IMR-90 (cell line): ENCODE measurements at regions not wholly inside any gene's neighbourhood (a gene's known extent, or its start where the extent isn't known, plus 50 kb on each side); places are given as distances from the start of the nearest gene placed in this dataset.

Experiments used
- ATAC-seq: fragments of 200-7000 bp; cut with Tn5 transposase; 2 replicates; pipeline ENCODE4 v1.9.1; 2020; ENCODE audit warnings: low read depth, mild to moderate bottlenecking, moderate library complexity
- BruUV-seq: library from RNA; stranded (reverse); fragments of 400-500 nt; replicated peaks from 2 replicates; lab custom pipeline; 2021; lab: Mats Ljungman, UMichigan
- CTCF ChIA-PET: fragments of 300-600 bp; formaldehyde crosslinking; extraction: SDS; loops from one replicate; lab custom pipeline; 2021; ENCODE audit warnings: antibody characterized with exemption; lab: Yijun Ruan, JAX
- POLR2A ChIA-PET: fragments of 300-600 bp; sonication (Branson Sonifier 250); formaldehyde crosslinking; loops from one replicate; lab custom pipeline; 2022; ENCODE audit warnings: antibody characterized with exemption; ENCODE audit not compliant: unreplicated experiment; lab: Charles Lee
- DNase-seq: peaks from one replicate; pipeline ENCODE4 v3.0.0; 2013
- H2AFZ ChIP-seq: replicated peaks from 2 replicates; pipeline ENCODE3; 2013; ENCODE audit warnings: low read length, mild to moderate bottlenecking; ENCODE audit not compliant: poor library complexity
- H2AK5ac ChIP-seq: 2 replicates; pipeline ENCODE4 v1.6.1; 2013; ENCODE audit warnings: low read depth, low read length, inconsistent platforms
- H2AK9ac ChIP-seq: replicated peaks from 2 replicates; pipeline ENCODE3; 2013; ENCODE audit warnings: mild to moderate bottlenecking, low read depth, low read length, moderate library complexity; ENCODE audit not compliant: poor library complexity
- H2BK120ac ChIP-seq: 2 replicates; pipeline ENCODE4 v1.6.1; 2013; ENCODE audit warnings: low read depth, low read length, inconsistent platforms
- H2BK15ac ChIP-seq: 3 replicates; pipeline ENCODE4 v1.6.1; 2013; ENCODE audit warnings: low read depth, low read length, inconsistent platforms
- H2BK20ac ChIP-seq: 2 replicates; pipeline ENCODE4 v1.6.1; 2013; ENCODE audit warnings: low read depth, mild to moderate bottlenecking, inconsistent platforms, low read length, moderate library complexity
- H2BK5ac ChIP-seq: 2 replicates; pipeline ENCODE4 v1.6.1; 2013; ENCODE audit warnings: mild to moderate bottlenecking, low read depth, low read length, inconsistent platforms; ENCODE audit not compliant: poor library complexity, severe bottlenecking
- H3K14ac ChIP-seq: replicated peaks from 2 replicates; pipeline ENCODE4 v1.6.1; 2013; ENCODE audit warnings: low read depth, low read length, inconsistent platforms
- H3K18ac ChIP-seq: 2 replicates; pipeline ENCODE4 v1.6.1; 2013; ENCODE audit warnings: low read depth, low read length, control low read depth
- H3K23ac ChIP-seq: 2 replicates; pipeline ENCODE4 v1.6.1; 2013; ENCODE audit warnings: low read depth, low read length, inconsistent platforms
- H3K27ac ChIP-seq: 2 replicates; pipeline ENCODE4 v1.5.1; 2013; ENCODE audit warnings: mild to moderate bottlenecking, control low read depth, low read length; ENCODE audit not compliant: insufficient read depth
- H3K27me3 ChIP-seq: 2 replicates; pipeline ENCODE4 v1.6.1; 2013; ENCODE audit warnings: low read length; ENCODE audit not compliant: control insufficient read depth, insufficient read depth
- H3K36me3 ChIP-seq: 2 replicates; pipeline ENCODE4 v1.6.1; 2013; ENCODE audit warnings: low read length, mixed read lengths; ENCODE audit not compliant: control insufficient read depth, insufficient read depth
- H3K4ac ChIP-seq: 2 replicates; pipeline ENCODE4 v1.6.1; 2013; ENCODE audit warnings: low read depth, low read length, inconsistent platforms
- H3K4me1 ChIP-seq: 2 replicates; pipeline ENCODE4 v1.6.1; 2013; ENCODE audit warnings: low read length, mixed read lengths; ENCODE audit not compliant: control insufficient read depth, insufficient read depth
- H3K4me2 ChIP-seq: 2 replicates; pipeline ENCODE4 v1.6.1; 2013; ENCODE audit warnings: low read depth, mild to moderate bottlenecking, control low read depth, low read length, moderate library complexity
- H3K4me3 ChIP-seq: 2 replicates; pipeline ENCODE4 v1.5.1; 2013; ENCODE audit warnings: low read depth, mild to moderate bottlenecking, control low read depth, low read length, moderate library complexity; ENCODE audit not compliant: insufficient read depth
- H3K56ac ChIP-seq: 2 replicates; pipeline ENCODE4 v1.6.1; 2013; ENCODE audit warnings: low read length, inconsistent platforms; ENCODE audit not compliant: insufficient read depth; ENCODE audit errors: extremely low read depth
- H3K79me1 ChIP-seq, 2 experiments: 2 replicates each; pipeline ENCODE4 v1.6.1; 2013; ENCODE audit warnings: low read length in 2 of 2, inconsistent platforms in 1 of 2, low read depth in 1 of 2
- H3K9ac ChIP-seq: 2 replicates; pipeline ENCODE4 v1.6.1; 2013; ENCODE audit warnings: low read depth, low read length, control low read depth
- H3K9me1 ChIP-seq: 2 replicates; pipeline ENCODE4 v1.6.1; 2013; ENCODE audit warnings: low read length, inconsistent platforms; ENCODE audit not compliant: insufficient read depth
- H3K9me3 ChIP-seq: 2 replicates; pipeline ENCODE4 v1.6.1; 2013; ENCODE audit warnings: low read length; ENCODE audit not compliant: control insufficient read depth, insufficient read depth
- H4K20me1 ChIP-seq: 2 replicates; pipeline ENCODE4 v1.6.1; 2013; ENCODE audit warnings: low read length, inconsistent platforms; ENCODE audit not compliant: insufficient read depth
- H4K5ac ChIP-seq: 2 replicates; pipeline ENCODE4 v1.6.1; 2013; ENCODE audit warnings: mild to moderate bottlenecking, low read depth, low read length, control low read depth
- H4K8ac ChIP-seq, 2 experiments: 2 replicates each; pipeline ENCODE4 v1.6.1; 2013; ENCODE audit warnings: low read depth in 2 of 2, low read length in 2 of 2, control low read depth in 1 of 2, inconsistent platforms in 1 of 2
- H4K91ac ChIP-seq: 2 replicates; pipeline ENCODE4 v1.6.1; 2013; ENCODE audit warnings: low read depth, low read length, inconsistent platforms; ENCODE audit not compliant: insufficient read depth
- CTCF ChIP-seq: conservative IDR thresholded peaks from 2 replicates; pipeline ENCODE4 v1.5.1; 2012; ENCODE audit warnings: mild to moderate bottlenecking, low read depth, low read length, improper control_type of control experiment
- POLR2A ChIP-seq: IDR thresholded peaks from 2 replicates; pipeline ENCODE4 v1.6.1; 2012; ENCODE audit warnings: mild to moderate bottlenecking, low read depth, low read length
- RAD21 ChIP-seq: IDR thresholded peaks from 2 replicates; pipeline ENCODE4 v1.6.1; 2012; ENCODE audit warnings: low read length, improper control_type of control experiment
- RCOR1 ChIP-seq: IDR thresholded peaks from 2 replicates; pipeline ENCODE4 v1.6.1; 2012; ENCODE audit warnings: mild to moderate bottlenecking, low read length, improper control_type of control experiment; ENCODE audit not compliant: insufficient replicate concordance
- SMC3 ChIP-seq: fragments of 150-350 bp; IDR thresholded peaks from 2 replicates; pipeline ENCODE4 v1.6.1; 2016; ENCODE audit warnings: low read depth, mild to moderate bottlenecking, antibody characterized with exemption, low read length, moderate library complexity
- WGBS, 2 experiments: methylation state at CpG; one replicate each; pipeline versions ENCODE4 v1.1.5 to v1.1.7; 2013; ENCODE audit warnings: missing lambda C conversion rate in 2 of 2; ENCODE audit not compliant: insufficient read length in 1 of 2; ENCODE audit errors: extremely low coverage in 2 of 2; 5-methylcytosine and 5-hydroxymethylcytosine counted together
- dilution Hi-C: fragments of 300-500 bp; cut with HindIII; formaldehyde crosslinking; loops from one replicate; pipeline ENCODE4 v1.14.3; 2018; ENCODE audit warnings: low sequenced_read_pairs; ENCODE audit not compliant: unreplicated experiment
- in situ Hi-C: fragments of 300-500 bp; cut with MboI; formaldehyde crosslinking; loops from 3 replicates; pipeline ENCODE4 v1.14.3; 2019; ENCODE audit warnings: low sequenced_read_pairs, inconsistent platforms, mixed read lengths
- intact Hi-C: fragments of 100-400 bp; cut with micrococcal nuclease; formaldehyde crosslinking; loops from 2 replicates; pipeline ENCODE4 v1.10.0; 2022

DNA sequence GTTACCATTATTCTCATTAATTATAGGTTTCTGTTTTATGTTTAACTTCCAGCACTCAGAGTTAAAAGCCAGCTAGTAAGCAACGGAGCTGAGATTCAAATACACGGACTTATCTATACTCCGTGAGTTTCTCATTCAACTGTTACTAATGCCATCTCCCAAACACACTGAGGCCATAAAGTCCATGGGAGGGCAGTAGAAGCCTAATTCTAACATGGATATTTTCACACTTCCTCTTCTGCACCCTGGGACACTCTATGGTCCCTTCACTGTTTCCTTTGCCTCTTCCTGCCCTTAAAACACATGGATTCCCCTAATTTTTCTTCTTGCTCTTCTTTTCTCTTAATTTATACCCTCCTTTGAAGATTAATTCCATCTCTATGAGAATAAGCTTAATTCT, 245.0 kb downstream of the KLF13 start:
- TF ChIP-seq CTCF = peak; percentile 54
- peak; percentile 62 for TF ChIP-seq RAD21
- peak; percentile 17; the same call in 1 of the 2 replicates for TF ChIP-seq SMC3
- no peak for TF ChIP-seq POLR2A
- TF ChIP-seq RCOR1 = no peak
- no peak overlapping the region for H2BK15ac ChIP-seq
- no peaks in the 10 kb centered on the region for H3K79me1 ChIP-seq
- no peaks in the 10 kb centered on the region; the same call in 1 of the 2 replicates for H3K27me3 ChIP-seq
- H3K36me3 ChIP-seq = no peaks in the 10 kb centered on the region
- H4K20me1 ChIP-seq = no peaks in the 10 kb centered on the region
- in situ Hi-C loops = no loop called here
- H2BK5ac ChIP-seq = no peak overlapping the region
- H3K4me1 ChIP-seq = 0 out of 2 replicates have a peak, but pooled peaks cover 1% of the 10 kb centered on the region
- H2AFZ ChIP-seq = no peak overlapping the region
- H4K5ac ChIP-seq = no peak overlapping the region
- H4K91ac ChIP-seq = no peak overlapping the region
- ATAC-seq (peak; percentile 73), DNase-seq (peak; percentile 21)
- H2AK9ac ChIP-seq = no peak overlapping the region
- H3K9ac ChIP-seq = no peak overlapping the region
- no peak overlapping the region for H3K23ac ChIP-seq
- H3K4ac ChIP-seq = no peak overlapping the region
- no peak overlapping the region for H3K4me3 ChIP-seq
- no peak overlapping the region for H2BK20ac ChIP-seq
- no peak overlapping the region for H3K56ac ChIP-seq
- H3K4me2 ChIP-seq = no peak overlapping the region
- no peak overlapping the region for H2AK5ac ChIP-seq
- no peak overlapping the region for H3K18ac ChIP-seq
- CTCF ChIA-PET = interaction anchor here (0.7 kb wide), 1 partner anchor 34 kb away, joined by 3 read pairs; no protein-coding TSS in a partner anchor
- H3K9me3 ChIP-seq = peaks cover 3% of the 10 kb centered on the region; the same call in 1 of the 2 replicates
- H3K14ac ChIP-seq = no peak overlapping the region
- no TSS peak for BruUV-seq
- POLR2A ChIA-PET = no interaction called here
- no CpG with 5 or more reads among the region's 3 CpGs for WGBS, 2 experiments
- dilution Hi-C loops = no loop called here
- intact Hi-C loops = loop anchor here (2.0 kb wide), 1 partner anchor 295 kb away; no protein-coding TSS in a partner anchor
- no peak overlapping the region for H4K8ac ChIP-seq
- no peak overlapping the region for H3K27ac ChIP-seq
- no peak overlapping the region for H2BK120ac ChIP-seq
- H3K9me1 ChIP-seq = no peaks in the 10 kb centered on the region
